SW480 (cell line): ENCODE measurements at regions not wholly inside any gene's neighbourhood (a gene's known extent, or its start where the extent isn't known, plus 50 kb on each side); places are given as distances from the start of the nearest gene placed in this dataset.
"Not testable (repeated sequence)": the region's sequence is repeated elsewhere in the genome, so short reads cannot be mapped to it uniquely, and the experiment has no call there.

Experiments used
- DNase-seq: peaks from one replicate; pipeline ENCODE4 v3.0.0-alpha.2; 2016; ENCODE audit warnings: low spot score

DNA sequence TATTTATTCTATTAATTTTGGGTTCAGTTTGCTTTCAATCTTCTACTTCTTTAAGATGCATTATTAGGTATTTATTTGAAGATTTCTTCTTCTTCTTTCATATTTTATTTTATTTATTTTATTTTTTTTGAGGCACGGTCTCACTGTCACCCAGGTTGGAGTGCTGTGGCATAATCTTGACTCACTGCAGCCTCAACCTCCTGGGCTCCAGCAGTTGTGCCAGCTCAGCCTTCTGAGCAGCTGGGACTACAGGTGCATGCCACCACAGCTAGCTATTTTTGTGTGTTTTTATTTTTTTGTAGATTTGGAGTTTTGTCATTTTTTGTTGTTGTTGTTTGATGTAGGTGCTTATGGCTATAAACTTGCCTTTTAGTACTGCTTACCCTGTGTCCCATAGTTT lies 543.2 kb upstream of the SGO1 start:
- no peak for DNase-seq

DNA sequence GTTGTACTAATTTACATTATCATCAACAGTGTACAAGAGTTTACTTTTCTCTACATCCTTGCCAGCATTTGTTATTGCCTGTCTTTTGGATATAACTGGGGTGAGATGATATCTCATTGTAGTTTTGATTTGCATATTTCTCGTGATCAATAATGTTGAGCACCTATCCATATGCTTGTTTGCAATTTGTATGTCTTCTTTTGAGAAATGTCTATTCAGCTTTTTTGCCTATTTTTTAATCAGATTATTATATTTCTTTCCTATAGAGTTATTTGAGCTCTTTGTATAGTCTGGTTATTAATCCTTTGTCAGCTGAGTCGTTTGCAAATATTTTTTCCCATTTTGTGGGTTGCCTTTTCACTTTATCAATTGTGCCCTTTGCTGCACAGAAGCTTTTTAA lies 540.8 kb upstream of the SGO1 start:
- DNase-seq = no peak

DNA sequence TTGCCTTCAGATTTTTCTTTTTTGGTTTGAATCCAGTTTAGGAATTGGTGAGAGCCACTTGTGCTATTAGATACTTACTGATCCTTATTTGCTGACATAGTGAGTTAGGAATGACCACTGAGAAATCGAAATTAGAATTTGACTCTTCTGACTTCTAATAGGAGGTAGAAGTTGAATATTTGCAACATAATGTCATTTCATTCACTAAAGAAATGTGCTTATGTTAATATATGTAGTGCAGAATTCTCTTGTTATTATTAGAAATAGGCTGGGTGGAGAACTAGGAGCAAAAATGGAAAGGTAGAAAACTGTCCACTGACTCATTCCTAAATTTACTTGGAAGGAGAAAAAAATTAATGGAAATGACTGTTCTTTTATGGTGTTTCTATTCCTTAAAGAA lies 538.2 kb upstream of the SGO1 start:
- no peak for DNase-seq

DNA sequence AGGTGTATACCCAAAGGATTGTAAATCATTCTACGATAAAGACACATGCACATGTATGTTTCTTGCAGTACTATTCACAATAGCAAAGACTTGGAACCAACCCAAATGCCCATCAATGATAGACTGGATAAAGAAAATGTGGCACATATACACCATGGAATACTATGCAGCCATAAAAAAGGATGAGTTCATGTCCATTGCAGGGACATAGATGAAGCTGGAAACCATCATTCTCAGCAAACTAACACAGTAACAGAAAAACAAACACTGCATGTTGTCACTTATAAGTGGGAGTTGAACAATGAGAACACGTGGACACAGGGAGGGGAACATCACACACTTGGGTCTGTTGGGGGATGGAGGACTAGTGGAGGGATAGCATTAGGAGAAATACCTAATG lies 530.4 kb upstream of the SGO1 start:
- not testable (repeated sequence) for DNase-seq

DNA sequence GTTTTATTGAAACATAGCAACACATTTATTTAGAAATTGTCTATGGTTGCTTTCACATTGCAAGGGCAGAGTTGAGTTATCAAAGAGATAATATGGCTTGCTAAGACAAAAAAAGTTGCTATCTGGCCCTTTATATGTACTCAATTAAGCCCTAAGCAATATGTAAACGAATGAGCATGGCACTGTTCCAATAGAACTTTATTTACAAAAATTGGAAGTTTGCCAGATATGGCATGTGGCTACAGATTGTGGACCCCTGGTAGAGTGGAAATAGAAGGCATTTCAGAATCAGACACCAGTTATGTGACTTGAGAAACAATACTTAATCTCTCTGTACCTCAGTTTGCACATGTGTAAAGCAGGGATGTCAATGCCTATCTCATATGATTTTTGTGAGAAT lies 515.6 kb upstream of the SGO1 start:
- DNase-seq = no peak

DNA sequence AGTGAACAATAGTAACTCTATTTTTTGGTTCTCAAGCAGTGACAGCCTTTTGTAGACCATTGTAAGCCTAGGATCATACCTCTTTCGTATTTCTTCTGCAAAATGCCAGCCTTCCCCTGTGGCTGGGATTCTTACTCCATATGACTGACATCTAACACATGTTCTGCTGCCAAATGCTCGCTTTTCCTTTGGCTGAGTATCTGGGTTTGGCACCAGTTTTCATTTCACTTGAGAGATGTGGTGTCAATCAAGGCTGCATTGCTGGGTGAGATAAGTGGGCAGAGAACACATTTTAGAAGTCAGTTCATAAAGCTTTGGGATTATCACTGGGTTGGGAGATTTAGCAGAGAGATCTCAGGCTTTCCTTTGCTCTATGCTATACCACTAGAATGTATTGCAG lies 514.7 kb upstream of the SGO1 start:
- no peak for DNase-seq

DNA sequence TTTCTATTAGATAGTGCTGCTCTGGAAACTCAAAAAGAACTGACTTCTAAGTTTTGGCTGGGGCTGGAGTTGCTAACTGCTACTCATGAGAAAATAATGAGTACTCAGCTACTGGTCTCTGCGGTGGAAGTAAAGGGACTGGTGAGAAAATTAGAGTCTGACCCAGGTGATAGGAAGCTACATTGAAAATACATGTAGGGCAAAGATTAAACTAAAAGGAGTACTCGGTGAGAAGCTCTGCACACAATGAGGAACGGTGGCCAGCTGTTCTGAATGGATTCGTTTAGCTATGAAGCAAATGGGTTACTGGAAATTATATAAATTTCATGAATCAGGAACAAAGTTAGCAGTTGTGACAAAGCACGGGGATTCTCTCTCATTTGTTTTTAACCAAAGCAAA lies 512.9 kb upstream of the SGO1 start:
- no peak for DNase-seq

DNA sequence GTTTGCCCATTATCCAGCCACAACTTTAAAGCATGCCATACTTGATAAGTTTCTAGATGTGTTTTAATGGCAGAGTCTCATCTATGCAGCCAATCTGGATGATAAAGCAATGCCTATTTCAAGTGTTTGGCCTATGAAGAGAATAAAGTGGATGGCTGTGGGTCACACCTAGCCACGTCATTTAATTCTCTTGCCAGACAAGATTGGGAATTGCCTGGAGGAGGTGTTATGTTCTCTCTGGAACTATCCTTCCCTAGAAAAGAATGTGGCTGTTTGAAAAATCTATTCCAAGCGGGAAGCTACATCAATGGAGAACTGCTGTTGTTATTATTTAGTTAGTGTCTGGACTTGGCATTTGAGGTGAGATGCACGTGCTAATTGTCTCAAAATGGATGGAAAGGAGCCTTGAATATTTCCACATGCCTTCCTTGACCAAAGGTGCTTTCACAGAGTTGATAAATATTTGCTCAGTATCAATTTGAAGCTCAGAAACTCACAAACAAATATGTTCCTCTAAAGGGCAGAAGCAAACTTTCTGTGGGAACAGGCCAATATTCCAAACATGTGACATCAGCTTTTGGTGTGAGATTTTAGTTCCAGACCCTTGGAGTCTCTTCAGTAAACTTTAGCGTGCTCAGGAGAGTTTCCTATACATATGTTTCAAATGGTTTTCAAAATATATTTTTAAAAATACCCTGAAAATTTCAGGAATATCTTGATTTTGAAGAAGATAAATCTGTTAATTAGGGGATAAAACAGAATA lies 510.6 kb upstream of the SGO1 start:
- no peak for DNase-seq

DNA sequence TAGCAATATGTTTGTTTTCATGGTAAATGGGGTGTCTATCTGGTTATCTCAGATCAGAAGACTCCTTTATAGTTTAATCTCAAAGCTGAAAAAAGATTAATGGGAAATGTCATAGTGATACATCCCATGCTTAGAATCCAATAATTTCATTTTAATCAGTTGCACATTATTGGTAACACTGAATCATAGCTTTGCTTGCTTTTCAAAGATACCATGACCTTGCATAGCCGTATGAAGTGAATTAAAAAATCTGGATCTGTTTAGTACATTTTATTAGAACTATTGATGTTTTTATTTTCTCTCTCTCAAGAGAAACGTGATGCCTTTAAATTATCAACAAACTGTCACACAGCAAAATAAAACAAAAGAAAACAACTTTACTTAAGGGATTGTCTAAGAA lies 506.7 kb upstream of the SGO1 start:
- DNase-seq = no peak

DNA sequence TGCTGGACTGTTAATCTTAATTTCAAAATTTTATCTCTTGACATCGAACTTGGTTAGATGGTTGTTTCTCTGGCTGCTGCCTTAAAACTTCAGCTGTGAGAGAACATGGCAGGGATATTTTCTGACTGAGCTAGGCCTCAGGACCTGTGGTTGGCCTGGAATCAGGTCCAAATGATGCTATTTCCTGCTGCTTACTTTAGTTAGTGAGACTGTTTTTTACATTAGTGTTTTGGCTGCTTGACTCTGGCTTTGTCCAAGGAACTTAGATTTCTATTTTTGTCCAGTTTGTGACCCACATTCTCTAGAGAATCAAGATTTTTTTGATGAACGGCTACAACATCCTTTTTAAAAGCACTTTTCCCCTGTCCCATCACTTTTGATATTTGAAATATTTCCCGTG lies 497.9 kb upstream of the SGO1 start:
- DNase-seq = no peak

DNA sequence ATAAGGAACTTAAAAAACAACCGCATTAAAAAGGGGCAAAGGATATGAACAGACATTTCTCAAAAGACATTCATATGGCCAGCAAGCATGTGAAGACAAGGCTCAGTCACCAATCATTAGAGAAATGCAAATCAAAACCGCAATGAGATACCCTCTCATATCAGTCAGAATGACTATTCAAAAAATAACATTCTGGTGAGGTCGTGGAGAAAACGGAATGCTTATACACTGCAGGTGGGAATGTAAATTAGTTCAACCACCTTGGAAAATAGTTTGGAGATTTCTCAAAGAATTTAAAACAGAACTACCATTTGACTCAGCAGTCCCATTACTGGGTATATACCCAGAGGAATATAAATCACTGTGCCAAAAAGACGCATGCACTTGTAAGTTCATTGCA lies 496.6 kb upstream of the SGO1 start:
- DNase-seq = no peak

DNA sequence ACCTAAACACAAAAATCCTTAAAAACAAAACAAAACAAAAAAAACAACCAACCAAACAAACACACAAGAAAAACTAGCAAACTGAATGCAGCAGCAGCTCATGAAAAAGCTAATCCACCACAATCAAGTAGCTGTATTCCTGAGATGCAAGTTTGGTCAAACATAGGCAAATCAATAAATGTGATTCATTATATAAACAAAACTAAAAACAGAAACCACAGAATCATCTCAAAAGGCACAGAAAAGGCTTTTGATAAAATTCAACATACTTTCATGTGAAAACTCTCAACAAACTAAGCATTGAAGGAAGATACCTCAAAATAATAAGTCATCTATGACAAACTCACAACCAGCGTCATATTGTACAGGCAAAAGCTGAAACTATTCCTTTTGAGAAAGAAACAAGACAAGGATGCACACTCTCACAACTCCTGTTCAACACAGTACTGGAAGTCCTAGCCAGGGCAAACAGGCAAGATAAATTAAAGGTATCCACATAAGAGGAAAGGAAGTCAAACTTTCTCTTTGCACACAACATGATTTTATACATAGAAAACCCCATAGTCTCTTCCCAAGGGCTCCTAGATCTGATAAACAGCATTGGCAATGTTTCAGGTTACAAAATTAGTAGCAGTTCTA lies 495.1 kb upstream of the SGO1 start:
- no peak for DNase-seq

DNA sequence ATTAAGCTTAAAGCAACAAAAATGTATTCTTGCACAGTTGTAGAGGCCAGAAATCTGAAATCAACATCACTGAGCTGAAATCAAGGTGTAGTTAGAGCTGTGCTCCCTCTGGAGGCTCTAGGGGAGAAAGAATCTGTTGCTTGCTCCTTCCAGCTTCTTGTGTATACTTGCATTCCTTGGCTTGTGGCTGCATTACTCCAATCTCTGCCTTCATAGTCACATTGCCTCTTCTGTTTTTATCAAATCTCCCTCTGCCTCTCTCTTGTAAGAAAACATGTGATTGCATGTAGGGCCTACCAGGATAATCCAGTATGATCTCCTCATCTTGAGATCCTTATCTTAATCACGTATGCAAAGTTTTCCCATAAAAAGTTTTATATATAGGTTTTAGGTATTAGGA lies 487.9 kb upstream of the SGO1 start:
- DNase-seq = no peak

DNA sequence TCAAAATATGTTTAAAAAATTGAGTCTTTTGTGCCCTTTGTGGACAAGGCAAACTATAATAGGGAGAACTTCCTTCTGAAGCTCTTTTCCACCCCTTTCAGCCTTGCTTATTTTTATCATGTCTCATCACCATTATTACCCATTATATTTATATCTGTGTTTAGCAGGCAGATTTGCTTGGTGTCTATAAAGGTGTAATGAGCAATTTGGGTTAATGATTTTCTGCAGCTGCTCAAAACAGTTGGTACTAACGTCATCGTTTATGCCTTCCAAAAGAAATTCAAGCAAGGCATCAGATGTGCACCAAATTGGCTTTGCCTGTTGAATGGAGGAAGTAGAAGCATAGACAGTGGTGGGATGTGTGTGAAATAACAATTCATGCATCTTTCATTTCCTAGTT lies 483.7 kb upstream of the SGO1 start:
- DNase-seq = no peak

DNA sequence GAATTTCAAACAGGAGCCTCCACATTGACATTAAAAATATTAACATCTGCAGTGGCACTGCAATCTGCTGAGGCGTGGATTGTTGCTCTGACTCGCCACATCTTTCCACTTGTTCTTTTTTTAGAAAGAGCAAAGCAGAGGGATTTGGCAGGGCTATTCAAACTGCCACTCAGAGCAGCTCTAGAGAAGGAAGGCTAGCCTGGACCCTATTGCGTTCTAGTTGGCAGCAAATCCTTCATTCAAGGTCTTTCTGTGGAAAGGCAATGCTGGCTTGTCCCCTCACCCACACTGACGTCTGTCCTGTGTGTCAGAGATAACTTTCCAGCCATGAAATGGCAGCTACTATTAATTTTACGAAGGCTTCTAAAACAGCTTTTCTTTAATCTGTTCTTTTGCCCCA lies 483.2 kb upstream of the SGO1 start:
- no peak for DNase-seq

DNA sequence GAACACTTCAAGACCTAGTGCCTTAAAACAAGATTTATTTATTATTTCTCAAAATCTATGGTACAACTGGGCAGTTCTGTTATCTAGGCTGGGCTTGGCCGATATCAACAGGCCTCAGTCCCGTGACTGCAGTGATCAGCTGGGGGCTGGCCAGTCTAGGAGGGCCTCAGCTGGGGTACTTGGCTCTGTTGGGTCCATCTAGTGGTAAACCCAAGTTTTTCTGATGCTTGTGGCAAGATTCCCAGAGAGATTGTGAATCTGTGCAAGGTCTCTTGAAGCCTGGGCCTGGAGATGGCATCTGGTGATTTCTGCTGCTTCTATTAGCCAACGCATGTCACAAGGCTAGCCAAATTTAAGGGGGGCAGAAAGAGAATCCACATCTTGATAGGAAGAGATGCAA lies 482.4 kb upstream of the SGO1 start:
- no peak for DNase-seq

DNA sequence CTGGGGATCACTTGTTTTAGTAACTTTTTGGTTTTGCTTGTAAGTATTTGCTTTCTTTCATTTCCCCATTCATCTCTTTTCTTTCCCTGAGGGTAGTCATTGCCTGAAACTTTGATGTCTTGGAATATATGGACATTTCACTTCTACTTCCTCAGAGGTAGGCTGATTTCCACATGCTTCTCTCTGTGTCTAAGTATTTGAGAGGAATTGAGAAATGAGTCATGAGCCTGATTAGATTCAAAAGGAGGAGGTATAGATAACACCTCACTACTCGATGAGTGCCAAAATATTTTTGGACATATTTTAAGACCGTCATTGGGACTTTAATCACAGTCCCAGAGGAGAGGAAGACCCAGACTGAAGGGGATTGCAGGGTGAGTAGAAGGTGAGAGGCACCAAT lies 480.1 kb upstream of the SGO1 start:
- DNase-seq = no peak

DNA sequence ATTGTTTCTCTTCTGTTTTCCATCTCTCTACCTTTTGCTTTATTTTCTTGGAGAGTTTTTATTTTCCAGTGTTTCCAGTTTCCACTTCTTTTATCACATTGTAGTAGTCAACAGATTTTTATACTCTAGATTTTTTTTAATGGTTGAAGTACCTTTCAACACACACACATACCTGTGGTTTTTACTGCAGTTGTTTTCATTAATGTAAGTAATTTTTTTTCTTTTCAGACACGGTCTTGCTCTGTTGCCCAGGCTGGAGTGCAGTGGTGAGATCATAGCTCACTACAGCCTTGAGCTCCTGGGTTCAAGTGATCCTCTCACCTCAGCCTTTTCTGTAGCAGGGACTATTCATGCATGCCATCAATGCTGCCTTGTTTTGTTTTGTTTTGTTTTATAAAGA lies 472.5 kb upstream of the SGO1 start:
- DNase-seq = no peak

DNA sequence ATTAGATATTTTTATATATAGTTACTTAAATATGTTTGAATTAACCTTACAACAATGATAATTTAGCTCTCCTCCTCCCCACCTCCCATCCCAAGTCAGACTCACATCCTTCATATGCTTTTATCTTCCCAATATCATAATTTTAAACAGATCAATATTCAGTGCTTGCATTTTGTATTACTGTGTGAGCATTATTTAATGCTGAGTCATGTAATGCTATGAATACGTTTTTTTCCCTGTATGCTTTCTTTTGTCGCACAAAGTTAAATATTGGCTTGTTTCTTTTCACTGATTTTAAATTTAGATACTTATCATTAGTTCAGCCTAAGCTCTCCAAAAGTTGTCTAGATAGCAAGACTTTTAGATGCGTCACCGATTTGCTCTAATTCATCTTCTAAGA lies 471.6 kb upstream of the SGO1 start:
- no peak for DNase-seq

DNA sequence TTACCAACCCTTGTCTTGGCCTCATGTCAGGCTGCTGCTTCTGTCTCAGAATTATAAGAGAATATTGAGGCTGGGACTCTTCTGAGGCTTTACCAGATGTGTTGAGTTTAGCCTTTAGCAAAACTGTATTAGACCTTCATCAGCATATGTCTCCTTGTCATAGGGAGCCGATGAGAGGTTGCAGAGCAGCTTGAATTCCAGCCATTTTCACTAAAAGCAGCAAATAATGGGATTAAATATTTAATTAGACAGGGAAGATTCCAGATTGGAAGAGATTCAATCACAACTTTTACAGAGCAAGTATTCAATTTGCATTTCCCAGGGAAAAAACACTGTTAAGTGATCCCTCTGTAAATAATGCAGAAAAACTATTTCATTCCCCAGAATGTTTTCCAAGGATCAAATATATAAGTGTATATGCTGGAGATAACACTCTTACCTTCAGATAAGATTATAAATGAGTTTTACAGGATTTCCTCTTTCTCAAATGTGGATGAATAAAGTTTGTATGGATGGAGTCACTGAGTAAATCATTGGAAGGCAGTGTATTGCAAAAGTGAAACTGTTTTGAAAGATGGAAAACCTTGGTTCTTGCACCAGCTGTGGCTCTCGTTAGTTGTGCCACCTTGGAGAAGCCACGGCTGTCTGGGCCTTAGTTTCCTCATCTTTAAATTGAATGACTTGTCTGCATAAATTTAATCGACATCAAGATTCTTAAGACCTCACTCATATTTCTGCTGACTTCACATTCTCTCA lies 466.4 kb upstream of the SGO1 start:
- DNase-seq = no peak

DNA sequence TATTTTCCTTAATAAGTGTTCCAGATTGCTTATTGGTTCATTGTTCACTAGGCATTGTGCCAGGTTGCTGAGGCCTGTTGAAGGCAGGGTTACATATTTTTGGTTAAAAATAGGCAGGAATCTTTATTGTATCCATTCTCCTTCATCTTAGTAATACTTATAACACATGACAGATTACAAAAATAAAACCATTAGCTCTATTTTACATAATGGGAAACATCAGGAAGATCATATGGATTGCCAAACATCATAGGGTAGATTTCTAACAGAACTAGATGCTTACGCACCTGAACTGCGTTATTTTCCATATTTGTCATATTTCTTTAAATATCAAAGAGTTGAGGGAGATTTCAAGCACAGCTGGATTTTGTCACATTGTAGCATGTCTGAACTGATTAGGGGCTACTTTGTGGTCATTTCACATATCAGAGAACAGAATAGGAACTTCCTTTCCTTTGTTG lies 462.9 kb upstream of the SGO1 start:
- no peak for DNase-seq

DNA sequence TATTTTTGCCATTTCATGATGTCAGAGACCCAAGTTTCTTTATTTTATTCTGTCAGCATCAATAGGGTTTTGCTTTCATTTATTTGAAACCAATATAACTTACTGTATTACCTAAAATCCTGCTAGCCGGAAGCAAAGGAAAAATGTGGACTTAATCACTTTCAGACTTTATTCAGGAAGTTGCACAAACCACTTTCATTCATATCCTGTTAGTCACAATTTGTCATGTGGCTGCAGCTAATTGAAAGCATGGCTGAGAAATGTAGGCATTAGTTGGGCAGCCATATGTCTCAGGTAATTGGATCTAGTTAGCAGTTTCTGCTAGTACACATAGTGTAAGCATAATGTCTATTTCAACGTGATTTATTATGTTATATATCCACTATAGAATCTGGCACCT lies 462.3 kb upstream of the SGO1 start:
- peak; percentile 6 for DNase-seq

DNA sequence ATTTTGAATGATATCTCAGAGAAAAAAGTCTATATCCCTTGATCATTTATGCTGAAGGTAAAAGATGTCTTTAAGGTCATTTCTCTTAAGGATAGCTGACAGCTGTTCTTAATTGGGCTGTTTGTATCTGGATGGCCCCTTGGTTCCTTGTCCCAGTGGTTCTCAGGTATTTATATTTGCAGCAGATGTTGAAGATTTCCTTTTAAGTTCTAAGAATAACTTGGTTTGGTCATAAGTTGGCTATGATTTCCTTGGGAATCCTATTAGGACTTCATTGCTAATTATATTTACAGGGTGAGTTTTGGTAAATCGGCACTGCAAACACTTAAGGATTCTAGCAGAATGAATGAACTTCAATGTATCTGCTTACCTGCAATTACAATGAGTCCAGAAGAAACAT lies 460.4 kb upstream of the SGO1 start:
- no peak for DNase-seq
